HG02938 (cell line): ENCODE measurements at regions not wholly inside any gene's neighbourhood (a gene's known extent, or its start where the extent isn't known, plus 50 kb on each side); places are given as distances from the start of the nearest gene placed in this dataset.

ENCODE experiments used
- ATAC-seq: cut with Tn5 transposase; IDR thresholded peaks from one replicate; pipeline ENCODE4 v1.9.1; 2021; ENCODE audit warnings: mild to moderate bottlenecking, moderate library complexity; ENCODE audit not compliant: unreplicated experiment

DNA sequence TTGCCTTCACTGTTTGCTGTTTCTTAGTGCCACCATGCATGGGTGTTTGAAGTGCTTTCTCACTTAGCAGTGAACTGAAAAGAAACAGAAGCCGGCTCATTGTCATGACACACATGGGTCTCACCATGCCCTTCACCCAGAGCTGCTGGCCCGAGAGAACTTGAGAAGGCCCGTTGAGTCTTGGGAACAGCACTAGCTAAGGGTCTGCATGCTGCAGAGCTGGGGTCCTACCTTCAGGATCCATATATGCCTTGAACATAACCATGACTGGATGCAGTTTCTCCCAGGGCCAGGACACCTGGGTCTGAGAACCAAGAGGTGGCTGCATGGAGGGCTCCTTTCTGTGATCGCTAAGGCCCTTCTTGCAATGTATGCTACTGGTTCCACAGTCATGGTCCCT lies 245.5 kb upstream of the HS6ST1 start:
- ATAC-seq: no peak

DNA sequence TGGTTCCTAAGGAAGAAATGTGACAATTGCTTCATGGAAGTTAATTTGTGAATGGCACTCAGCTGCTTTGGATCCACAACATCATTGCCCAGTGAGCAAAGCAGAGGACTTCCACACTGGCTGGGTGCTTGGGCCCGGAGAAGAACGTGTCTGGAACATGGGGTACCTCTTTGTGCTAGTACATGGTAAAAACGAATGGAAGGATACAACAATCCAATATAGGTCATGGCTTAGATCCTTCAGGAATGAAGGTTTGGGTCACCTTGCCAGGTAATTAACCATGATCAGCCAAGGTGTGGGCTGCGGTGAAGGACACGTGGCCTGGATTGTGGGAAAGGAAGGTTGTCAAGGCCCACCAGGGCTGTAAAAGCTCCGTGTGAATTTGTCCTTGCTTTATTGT lies 245.9 kb upstream of the HS6ST1 start:
- no peak for ATAC-seq

GRCh38 chr2:128565441-128565840 lies 246.8 kb upstream of the HS6ST1 start:
- ATAC-seq: no peak

DNA sequence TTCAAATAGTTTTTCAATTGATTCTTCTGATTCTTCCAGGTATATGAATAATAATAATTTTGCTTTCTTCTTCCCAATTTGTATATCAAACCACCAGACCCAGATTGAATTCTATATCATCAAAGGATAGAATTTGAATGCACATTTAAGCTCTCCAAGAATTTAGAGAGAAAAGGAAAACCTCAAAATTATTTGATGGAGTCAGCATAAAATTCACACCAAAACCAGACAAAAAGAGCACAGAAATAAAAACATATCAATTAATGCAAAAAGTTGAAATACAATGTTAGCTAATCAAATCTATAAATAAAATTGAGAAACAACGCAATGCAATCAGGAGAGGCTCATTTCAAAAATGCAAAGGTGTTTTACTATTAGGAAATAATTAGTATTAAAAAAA lies 248.0 kb upstream of the HS6ST1 start:
- ATAC-seq: no peak

DNA sequence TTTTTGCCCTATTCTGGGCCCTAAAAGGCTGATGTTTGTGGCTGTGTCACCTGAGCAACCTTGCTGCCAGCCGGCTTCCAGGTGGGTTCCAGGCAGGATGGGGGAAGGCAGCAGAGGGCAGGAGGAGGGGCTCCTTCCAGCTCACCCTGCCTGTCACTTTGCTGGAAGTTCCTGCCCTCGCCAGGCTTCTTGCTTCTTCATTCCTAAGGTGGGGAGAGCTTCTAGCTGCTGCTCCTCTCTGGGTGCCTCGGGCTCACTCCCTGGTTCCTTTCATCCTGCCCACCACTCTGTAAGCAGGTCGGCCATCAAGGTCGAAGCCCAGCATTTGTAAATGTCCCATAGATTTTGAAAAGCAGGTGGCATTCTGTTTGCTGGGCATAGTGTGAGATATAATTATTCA lies 249.4 kb upstream of the HS6ST1 start:
- no peak for ATAC-seq

GRCh38 chr2:128573116-128573515 lies 254.4 kb upstream of the HS6ST1 start:
- no peak for ATAC-seq

GRCh38 chr2:128573531-128573930 lies 254.9 kb upstream of the HS6ST1 start:
- ATAC-seq: no peak

DNA sequence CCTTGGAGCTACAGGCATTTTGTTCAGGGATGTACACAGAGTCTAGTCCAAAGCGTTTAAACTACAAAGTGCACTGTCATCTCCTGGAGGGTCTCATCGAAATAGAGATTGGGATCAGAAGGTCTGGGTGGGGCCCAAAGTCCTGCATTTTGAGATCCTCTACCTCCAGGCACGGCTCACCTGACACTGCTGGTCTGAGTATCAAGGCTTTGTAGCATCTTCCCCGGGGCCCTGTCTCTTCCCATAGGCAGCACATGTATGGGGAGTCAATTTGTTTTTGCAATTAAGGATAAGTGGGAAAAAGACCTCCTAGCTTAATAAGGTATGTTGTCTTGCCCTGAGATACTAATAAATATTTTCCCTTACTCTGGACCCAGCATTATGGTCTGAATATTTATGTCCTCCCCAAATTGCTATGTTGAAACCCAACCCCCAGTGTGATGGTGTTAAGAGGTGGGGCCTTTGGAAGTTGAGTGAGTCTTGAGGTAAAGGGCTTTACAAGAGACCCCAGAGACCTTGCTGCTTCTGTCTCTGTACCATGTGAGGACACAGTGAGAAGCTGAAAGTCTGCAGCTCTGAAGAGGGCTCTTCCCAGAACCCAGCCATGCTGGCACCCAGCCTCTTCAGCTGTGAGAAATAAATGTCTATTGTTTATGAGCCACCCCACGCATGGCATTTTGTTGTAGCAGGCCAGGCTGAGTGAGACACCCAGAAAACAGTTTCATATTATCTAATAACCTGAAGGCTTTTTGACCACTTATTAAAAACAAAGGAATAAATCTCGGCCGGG lies 258.7 kb upstream of the HS6ST1 start:
- no peak for ATAC-seq

GRCh38 chr2:128578406-128579390 lies 260.0 kb upstream of the HS6ST1 start:
- ATAC-seq: no peak

DNA sequence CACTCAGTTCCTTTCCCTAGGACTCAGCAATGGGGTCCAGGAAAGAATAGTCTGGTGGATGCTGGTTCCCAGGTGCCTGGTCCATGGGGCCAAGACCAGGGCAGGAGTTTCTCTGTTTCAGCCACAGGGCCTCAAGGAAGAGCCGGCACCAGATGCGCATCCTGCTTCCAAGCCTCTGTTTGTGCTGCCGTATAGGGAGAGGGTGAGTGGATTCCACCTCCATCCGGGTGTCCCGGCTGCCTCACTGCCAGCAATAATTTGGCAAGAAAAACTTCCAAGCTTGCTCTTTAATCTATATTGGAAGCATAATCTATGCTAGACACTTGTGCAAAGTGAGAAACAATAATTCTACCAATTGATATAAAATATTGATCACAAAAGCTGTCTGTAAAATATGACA lies 261.2 kb upstream of the HS6ST1 start:
- ATAC-seq: no peak

- no peak for ATAC-seq
Observed at GRCh38 chr2:128580988-128581848, 262.6 kb upstream of the HS6ST1 start.

DNA sequence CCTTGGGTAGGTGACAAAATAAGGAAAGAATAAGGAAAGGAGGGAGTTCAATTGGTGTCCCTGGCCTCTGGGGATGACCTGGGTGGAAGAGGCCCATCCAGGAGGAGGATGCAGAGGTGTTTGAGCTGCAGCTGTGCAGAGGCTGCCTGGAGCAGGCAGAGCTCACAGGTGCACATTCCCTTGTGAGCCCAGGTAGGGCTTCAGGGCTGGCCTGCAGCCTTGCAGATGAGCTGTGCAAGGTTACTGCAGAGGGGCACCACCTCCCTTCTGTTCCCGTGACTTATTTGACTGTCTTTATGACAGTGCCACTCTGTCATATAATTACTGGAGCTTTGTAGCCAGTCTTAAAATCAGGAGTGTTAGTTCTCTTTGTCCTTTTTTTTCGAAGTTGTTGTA lies 263.2 kb upstream of the HS6ST1 start:
- ATAC-seq: no peak

GRCh38 chr2:128584296-128584890 lies 265.7 kb upstream of the HS6ST1 start:
- no peak for ATAC-seq

GRCh38 chr2:128585706-128586105 lies 267.0 kb upstream of the HS6ST1 start:
- no peak for ATAC-seq

GRCh38 chr2:128589681-128590080 lies 271.0 kb upstream of the HS6ST1 start:
- ATAC-seq: no peak

- ATAC-seq: no peak
Observed at GRCh38 chr2:128590309-128591021, 271.8 kb upstream of the HS6ST1 start.

- ATAC-seq: no peak
Observed at GRCh38 chr2:128591022-128591860, 272.6 kb upstream of the HS6ST1 start.

DNA sequence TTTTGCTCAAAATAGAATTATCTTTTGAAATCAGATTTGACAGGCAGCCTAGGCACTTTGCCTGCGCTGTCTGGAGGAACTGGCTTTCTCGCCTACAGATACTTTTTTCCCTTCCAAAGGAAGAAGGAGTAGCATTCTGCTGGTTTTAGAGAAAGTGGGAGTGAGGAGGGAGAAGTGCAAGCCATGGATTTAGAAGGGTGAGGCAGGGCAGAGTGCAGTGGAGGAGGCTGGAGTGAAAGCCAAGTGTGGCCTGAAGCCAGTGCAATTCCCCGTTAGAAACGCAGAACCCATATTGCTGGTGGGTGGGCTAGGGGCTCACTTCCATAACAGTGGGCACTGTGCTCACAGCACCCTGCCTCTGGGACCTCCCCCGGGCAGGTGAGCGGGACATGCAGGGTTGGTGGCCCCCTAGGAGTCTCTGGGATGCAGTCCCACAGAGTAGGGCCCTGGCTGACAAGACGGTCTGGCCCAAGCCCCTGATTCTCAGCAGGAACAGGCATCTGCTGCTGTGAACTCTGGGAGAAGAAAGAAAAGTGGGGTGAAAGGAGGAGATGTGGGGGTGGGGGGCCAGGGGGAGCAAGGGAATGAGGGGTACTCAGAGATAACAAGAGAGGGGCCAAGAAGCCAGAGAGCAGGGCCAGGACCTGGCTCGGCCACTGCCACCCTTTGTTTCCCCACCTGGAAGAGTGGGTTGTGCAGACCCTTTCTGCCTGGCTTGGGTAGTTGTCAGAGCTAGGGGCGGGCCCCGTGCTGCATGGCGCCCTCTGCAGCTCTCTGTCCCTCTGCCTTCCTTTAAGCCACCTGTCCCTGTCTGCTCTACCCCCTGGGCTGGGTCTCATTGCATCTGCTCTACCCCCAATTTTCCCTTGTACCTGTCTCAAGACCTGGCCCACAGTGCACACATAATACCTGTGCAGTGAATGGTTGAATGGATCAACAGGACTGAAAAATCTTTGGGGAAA lies 273.5 kb upstream of the HS6ST1 start:
- ATAC-seq: no peak
